OCI-LY7 (cell line): ENCODE measurements at regions not wholly inside any gene's neighbourhood (a gene's known extent, or its start where the extent isn't known, plus 50 kb on each side); places are given as distances from the start of the nearest gene placed in this dataset.
"Not testable (repeated sequence)": the region's sequence is repeated elsewhere in the genome, so short reads cannot be mapped to it uniquely, and the experiment has no call there.

ENCODE experiments used
- BruUV-seq: library from RNA; stranded (reverse); fragments of 400-500 nt; replicated peaks from 2 replicates; lab custom pipeline; 2021; lab: Mats Ljungman, UMichigan
- CTCF ChIA-PET: fragments of 300-600 bp; sonication (Branson Sonifier 250); formaldehyde crosslinking; loops from one replicate; lab custom pipeline; 2022; ENCODE audit warnings: antibody characterized with exemption; ENCODE audit not compliant: unreplicated experiment; lab: Charles Lee
- POLR2A ChIA-PET: fragments of 300-600 bp; sonication (Branson Sonifier 250); formaldehyde crosslinking; loops from one replicate; lab custom pipeline; 2022; ENCODE audit warnings: antibody characterized with exemption; lab: Charles Lee
- DNase-seq: peaks from one replicate; pipeline ENCODE4 v3.0.0-alpha.2; 2015; ENCODE audit warnings: low spot score
- H2AFZ ChIP-seq: fragments of 200-600 bp; sonication (generic), shearing (Covaris generic); 2 replicates; pipeline ENCODE4 v1.6.1; 2014; ENCODE audit warnings: mild to moderate bottlenecking, antibody characterized with exemption, low read length, moderate library complexity
- H3K27ac ChIP-seq: fragments of 200-600 bp; sonication (generic); 2 replicates; pipeline ENCODE4 v1.5.1; 2014; ENCODE audit warnings: mixed run types, low read depth, mild to moderate bottlenecking, moderate library complexity, low read length, inconsistent platforms; ENCODE audit not compliant: poor library complexity, severe bottlenecking
- H3K36me3 ChIP-seq: fragments of 200-600 bp; sonication (generic); 2 replicates; pipeline ENCODE4 v1.6.1; 2014; ENCODE audit warnings: mild to moderate bottlenecking, antibody characterized with exemption, low read length, moderate library complexity, mixed read lengths; ENCODE audit not compliant: insufficient read depth
- H3K4me1 ChIP-seq: fragments of 200-600 bp; sonication (generic); 2 replicates; pipeline ENCODE4 v1.5.1; 2014; ENCODE audit warnings: mild to moderate bottlenecking, low read length; ENCODE audit not compliant: insufficient read depth, poor library complexity, severe bottlenecking
- H3K4me2 ChIP-seq: fragments of 200-600 bp; sonication (generic); 2 replicates; pipeline ENCODE4 v1.6.1; 2014; ENCODE audit warnings: mild to moderate bottlenecking, low read length
- H3K4me3 ChIP-seq: fragments of 200-600 bp; sonication (generic); 2 replicates; pipeline ENCODE4 v1.5.1; 2014; ENCODE audit warnings: mild to moderate bottlenecking, low read depth, low read length; ENCODE audit not compliant: poor library complexity, severe bottlenecking
- H3K79me2 ChIP-seq: fragments of 200-600 bp; sonication (generic); 2 replicates; pipeline ENCODE4 v1.6.1; 2016; ENCODE audit warnings: low read depth, mild to moderate bottlenecking, low read length, moderate library complexity, mixed read lengths; ENCODE audit not compliant: insufficient read depth
- H3K9me2 ChIP-seq: fragments of 200-600 bp; sonication (generic); 2 replicates; pipeline ENCODE4 v1.6.1; 2016; ENCODE audit warnings: mild to moderate bottlenecking, low read length, mixed read lengths; ENCODE audit not compliant: insufficient read depth
- H3K9me3 ChIP-seq: fragments of 200-600 bp; sonication (generic); 2 replicates; pipeline ENCODE4 v1.6.1; 2014; ENCODE audit warnings: mild to moderate bottlenecking, mixed run types, low read length, mixed read lengths
- H4K20me1 ChIP-seq: fragments of 200-600 bp; sonication (generic); 2 replicates; pipeline ENCODE4 v1.6.1; 2014; ENCODE audit warnings: mild to moderate bottlenecking, antibody characterized with exemption, low read length, moderate library complexity, mixed read lengths; ENCODE audit not compliant: insufficient read depth
- EZH2phosphoT487 ChIP-seq: fragments of 200-600 bp; sonication (generic); IDR thresholded peaks from 2 replicates; pipeline ENCODE4 v1.6.1; 2018; ENCODE audit warnings: low read depth, borderline replicate concordance, mild to moderate bottlenecking, mixed run types, antibody characterized with exemption, low read length, moderate library complexity, mixed read lengths
- intact Hi-C: fragments of 100-400 bp; cut with micrococcal nuclease; formaldehyde crosslinking; loops from one replicate; pipeline ENCODE4 v1.10.0; 2022; ENCODE audit not compliant: unreplicated experiment
- TF ChIP-seq, protein P1 (sequence below): fragments of 200-600 bp; sonication (generic); conservative IDR thresholded peaks from 2 replicates; pipeline ENCODE4 v1.5.1; 2014; ENCODE audit warnings: mild to moderate bottlenecking, antibody characterized with exemption, low read length, moderate library complexity, mixed read lengths

DNA sequence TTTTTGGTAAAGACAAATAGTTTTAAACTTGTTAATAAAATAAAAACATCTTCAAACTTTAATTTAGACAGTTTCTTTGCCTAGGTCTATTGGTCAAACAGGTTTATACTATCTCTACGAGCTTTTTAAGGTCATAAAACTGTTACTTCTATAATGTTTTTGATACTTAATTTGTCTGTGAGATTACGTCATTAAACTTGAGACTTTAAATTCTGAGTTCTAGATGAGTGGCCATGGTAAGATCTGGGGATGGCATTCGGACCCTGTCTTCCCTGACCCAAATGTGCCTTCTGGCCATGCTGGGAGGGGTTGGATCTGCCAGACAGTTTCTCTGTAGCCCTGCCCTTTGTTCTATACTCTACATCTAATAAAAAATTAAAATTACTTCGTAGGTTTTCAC, 497.8 kb downstream of the TMEM135 start:
- no peak for TF ChIP-seq EZH2phosphoT487
- TF ChIP-seq, protein P1, sequence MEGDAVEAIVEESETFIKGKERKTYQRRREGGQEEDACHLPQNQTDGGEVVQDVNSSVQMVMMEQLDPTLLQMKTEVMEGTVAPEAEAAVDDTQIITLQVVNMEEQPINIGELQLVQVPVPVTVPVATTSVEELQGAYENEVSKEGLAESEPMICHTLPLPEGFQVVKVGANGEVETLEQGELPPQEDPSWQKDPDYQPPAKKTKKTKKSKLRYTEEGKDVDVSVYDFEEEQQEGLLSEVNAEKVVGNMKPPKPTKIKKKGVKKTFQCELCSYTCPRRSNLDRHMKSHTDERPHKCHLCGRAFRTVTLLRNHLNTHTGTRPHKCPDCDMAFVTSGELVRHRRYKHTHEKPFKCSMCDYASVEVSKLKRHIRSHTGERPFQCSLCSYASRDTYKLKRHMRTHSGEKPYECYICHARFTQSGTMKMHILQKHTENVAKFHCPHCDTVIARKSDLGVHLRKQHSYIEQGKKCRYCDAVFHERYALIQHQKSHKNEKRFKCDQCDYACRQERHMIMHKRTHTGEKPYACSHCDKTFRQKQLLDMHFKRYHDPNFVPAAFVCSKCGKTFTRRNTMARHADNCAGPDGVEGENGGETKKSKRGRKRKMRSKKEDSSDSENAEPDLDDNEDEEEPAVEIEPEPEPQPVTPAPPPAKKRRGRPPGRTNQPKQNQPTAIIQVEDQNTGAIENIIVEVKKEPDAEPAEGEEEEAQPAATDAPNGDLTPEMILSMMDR: no peak
- intact Hi-C loops: no loop called here
- BruUV-seq: no TSS peak
- no peaks in the 10 kb centered on the region for H3K36me3 ChIP-seq
- DNase-seq: no peak
- no peaks in the 10 kb centered on the region for H3K9me3 ChIP-seq
- no peaks in the 10 kb centered on the region for H4K20me1 ChIP-seq
- H3K79me2 ChIP-seq: no peaks in the 10 kb centered on the region
- H3K4me1 ChIP-seq: no peaks in the 10 kb centered on the region
- POLR2A ChIA-PET: interaction anchor here (0.5 to 1.2 kb wide), 5 partner anchors 10 to 518 kb away, joined by 3 to 6 read pairs (median 4); no protein-coding TSS in a partner anchor
- no peak overlapping the region for H2AFZ ChIP-seq
- no peaks in the 10 kb centered on the region for H3K9me2 ChIP-seq
- no peak overlapping the region for H3K27ac ChIP-seq
- H3K4me2 ChIP-seq: no peak overlapping the region
- CTCF ChIA-PET: no interaction called here
- no peak overlapping the region for H3K4me3 ChIP-seq

DNA sequence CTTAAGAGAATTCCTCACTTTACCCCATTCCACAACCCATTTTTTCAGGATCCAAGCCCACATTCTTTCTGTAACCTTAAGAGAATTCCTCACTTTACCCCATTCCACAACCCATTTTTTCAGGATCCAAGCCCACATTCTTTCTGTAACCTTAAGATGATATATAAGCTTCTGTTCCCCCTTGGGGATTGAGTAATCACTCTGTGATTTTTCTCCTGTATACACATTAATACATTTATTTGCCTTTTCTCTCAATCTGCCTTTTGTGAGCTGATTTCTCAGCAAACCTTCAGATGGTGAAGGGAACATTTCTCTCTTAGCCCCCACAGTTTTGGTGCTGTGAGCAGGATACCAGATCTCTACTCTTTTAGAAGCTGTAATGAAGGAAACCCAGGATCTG, 494.1 kb downstream of the TMEM135 start:
- BruUV-seq, DNase-seq, CTCF ChIA-PET, H3K4me3 ChIP-seq, H3K36me3 ChIP-seq, H3K4me1 ChIP-seq, H3K9me2 ChIP-seq, H3K27ac ChIP-seq, H3K9me3 ChIP-seq, H3K4me2 ChIP-seq, intact Hi-C loops, H4K20me1 ChIP-seq, H3K79me2 ChIP-seq, H2AFZ ChIP-seq: not testable (repeated sequence)
- POLR2A ChIA-PET: interaction anchor here (0.6 to 1.6 kb wide), 2 partner anchors 9 to 40 kb away, joined by 4 to 10 read pairs; no protein-coding TSS in a partner anchor

DNA sequence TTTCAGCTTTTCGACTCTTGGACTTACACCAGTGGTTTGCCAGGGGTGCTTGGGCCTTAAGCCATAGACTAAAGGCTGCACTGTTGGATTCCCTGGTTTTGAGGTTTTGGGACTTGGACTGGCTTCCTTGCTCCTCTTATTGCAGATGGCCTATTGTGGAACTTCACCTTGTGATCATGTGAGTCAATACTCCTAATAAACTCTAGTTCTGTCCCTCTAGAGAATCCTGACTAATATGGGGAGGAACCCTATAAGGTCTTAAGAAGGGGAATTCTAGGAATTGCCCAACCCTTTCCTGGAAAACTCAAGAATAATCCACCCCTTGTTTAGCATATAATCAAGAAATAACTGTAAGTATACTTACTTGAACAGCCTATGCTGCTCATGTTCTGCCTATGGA, 491.8 kb downstream of the TMEM135 start:
- no peak overlapping the region for H3K27ac ChIP-seq
- no peak overlapping the region for H2AFZ ChIP-seq
- peaks cover 12% of the 10 kb centered on the region for H3K36me3 ChIP-seq
- H3K4me3 ChIP-seq: no peak overlapping the region
- H3K4me1 ChIP-seq: no peaks in the 10 kb centered on the region
- TF ChIP-seq, protein P1: no peak
- no peak for TF ChIP-seq EZH2phosphoT487
- H3K9me3 ChIP-seq: peaks cover 11% of the 10 kb centered on the region; the same call in 1 of the 2 replicates
- intact Hi-C loops: no loop called here
- DNase-seq: no peak
- no peaks in the 10 kb centered on the region for H3K9me2 ChIP-seq
- no peaks in the 10 kb centered on the region for H4K20me1 ChIP-seq
- ChIA-PET POLR2A (no interaction called here), CTCF (no interaction called here)
- H3K4me2 ChIP-seq: no peak overlapping the region
- H3K79me2 ChIP-seq: no peaks in the 10 kb centered on the region
- no TSS peak for BruUV-seq
